GM21526 (cell line): ENCODE measurements at regions not wholly inside any gene's neighbourhood (a gene's known extent, or its start where the extent isn't known, plus 50 kb on each side); places are given as distances from the start of the nearest gene placed in this dataset.

Experiments used
- ATAC-seq: cut with Tn5 transposase; IDR thresholded peaks from one replicate; pipeline ENCODE4 v1.9.1; 2021; ENCODE audit warnings: moderate library complexity; ENCODE audit not compliant: unreplicated experiment, low FRiP score

- no peak for ATAC-seq
Measured at GRCh38 chr4:13836946-13837912, 209.7 kb upstream of the BOD1L1 start.

- no peak for ATAC-seq
Measured at GRCh38 chr4:13840502-13841190, 213.1 kb upstream of the BOD1L1 start.

GRCh38 chr4:13844740-13845139, 217.2 kb upstream of the BOD1L1 start:
- ATAC-seq: no peak

- no peak for ATAC-seq
Measured at GRCh38 chr4:13849778-13850177, 222.3 kb upstream of the BOD1L1 start.

- no peak for ATAC-seq
Measured at GRCh38 chr4:13851085-13851940, 223.8 kb upstream of the BOD1L1 start.

- ATAC-seq: no peak
Measured at GRCh38 chr4:13852411-13852810, 224.9 kb upstream of the BOD1L1 start.

GRCh38 chr4:13856387-13856786, 228.9 kb upstream of the BOD1L1 start:
- no peak for ATAC-seq

GRCh38 chr4:13857397-13857796, 229.9 kb upstream of the BOD1L1 start:
- ATAC-seq: no peak

- no peak for ATAC-seq
Measured at GRCh38 chr4:13857800-13858199, 230.3 kb upstream of the BOD1L1 start.

- ATAC-seq: no peak
Measured at GRCh38 chr4:13859423-13859822, 231.9 kb upstream of the BOD1L1 start.

GRCh38 chr4:13860126-13860525, 232.6 kb upstream of the BOD1L1 start:
- no peak for ATAC-seq

GRCh38 chr4:13865871-13866669, 238.5 kb upstream of the BOD1L1 start:
- no peak for ATAC-seq

GRCh38 chr4:13866881-13867280, 239.4 kb upstream of the BOD1L1 start:
- no peak for ATAC-seq

- ATAC-seq: no peak
Measured at GRCh38 chr4:13872155-13872554, 244.6 kb upstream of the BOD1L1 start.

- no peak for ATAC-seq
Measured at GRCh38 chr4:13872955-13873354, 245.4 kb upstream of the BOD1L1 start.

- ATAC-seq: no peak
Measured at GRCh38 chr4:13875181-13875580, 247.7 kb upstream of the BOD1L1 start.

- no peak for ATAC-seq
Measured at GRCh38 chr4:13876131-13876530, 248.6 kb upstream of the BOD1L1 start.

GRCh38 chr4:13876940-13877339, 249.4 kb upstream of the BOD1L1 start:
- ATAC-seq: no peak

- ATAC-seq: no peak
Measured at GRCh38 chr4:13877626-13878025, 250.1 kb upstream of the BOD1L1 start.

GRCh38 chr4:13881892-13882291, 254.4 kb upstream of the BOD1L1 start:
- no peak for ATAC-seq
